IPS-18c (cell line): ENCODE measurements at regions not wholly inside any gene's neighbourhood (a gene's known extent, or its start where the extent isn't known, plus 50 kb on each side); places are given as distances from the start of the nearest gene placed in this dataset.
"Not testable (repeated sequence)": the region's sequence is repeated elsewhere in the genome, so short reads cannot be mapped to it uniquely, and the experiment has no call there.

Experiments used
- H3K4me3 ChIP-seq: 2 replicates; pipeline ENCODE4 v1.7.0; 2013; ENCODE audit warnings: low read depth, mild to moderate bottlenecking, low read length, moderate library complexity; ENCODE audit not compliant: insufficient read depth
- H3K9me3 ChIP-seq: one replicate; pipeline ENCODE4 v1.6.1; 2013; ENCODE audit warnings: mild to moderate bottlenecking, low read length, moderate library complexity; ENCODE audit not compliant: control insufficient read depth, insufficient read depth

DNA sequence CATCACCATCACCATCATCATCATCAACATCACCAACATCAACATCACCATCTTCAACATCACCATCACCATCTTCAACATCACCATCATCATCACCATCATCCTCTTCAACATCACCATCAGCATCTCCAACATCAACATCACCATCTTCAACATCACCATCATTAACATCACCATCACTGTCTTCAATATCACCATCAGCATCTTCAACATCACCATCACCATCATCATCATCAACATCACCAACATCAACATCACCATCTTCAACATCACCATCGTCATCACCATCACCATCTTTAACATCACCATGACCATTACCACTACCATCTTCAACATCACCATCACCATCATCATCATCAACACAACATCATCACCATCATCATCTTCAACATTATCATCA is 267.2 kb downstream of the SP3 start:
- Histone ChIP-seq H3K4me3 (no peak overlapping the region), H3K9me3 (no peaks in the 10 kb centered on the region)

DNA sequence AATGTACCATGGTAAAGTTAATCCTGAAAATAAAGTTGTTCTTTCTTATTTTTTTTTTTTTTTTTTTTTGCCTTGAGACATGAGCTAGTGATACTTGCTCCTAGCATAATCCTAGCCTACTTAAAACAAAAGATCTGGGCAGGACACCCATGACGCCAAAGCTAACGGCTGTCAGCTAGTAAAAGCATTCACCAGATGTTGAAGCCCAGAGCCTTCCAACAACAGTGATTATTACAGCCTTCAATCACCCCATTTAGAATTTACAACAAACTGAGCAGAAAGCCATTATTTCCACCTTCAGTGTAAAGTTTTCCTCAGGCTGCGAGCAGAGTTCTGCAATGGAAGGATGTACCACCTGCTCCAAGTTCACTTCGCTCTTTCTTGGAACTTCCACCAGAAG is 259.5 kb downstream of the SP3 start:
- Histone ChIP-seq H3K4me3 (no peak overlapping the region), H3K9me3 (no peaks in the 10 kb centered on the region)

DNA sequence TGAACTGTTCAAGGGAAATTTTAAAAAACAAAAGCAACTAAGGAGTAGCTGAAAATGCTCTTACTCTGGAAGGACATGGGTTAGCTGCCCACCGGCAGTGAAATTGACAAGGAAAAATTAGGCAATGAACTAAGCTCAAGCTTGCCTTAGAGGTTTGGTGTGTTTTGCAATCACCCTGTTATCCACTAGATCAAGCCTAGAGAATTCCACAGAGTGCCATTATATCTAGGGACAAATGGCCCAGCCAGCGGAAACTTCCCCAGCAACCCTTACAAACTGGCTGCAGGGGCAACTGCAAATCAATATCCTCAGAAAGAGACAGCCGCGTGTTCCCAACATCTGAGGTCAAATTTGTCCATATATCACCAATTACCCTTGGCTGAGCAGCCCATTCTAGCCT is 258.2 kb downstream of the SP3 start:
- no peaks in the 10 kb centered on the region for H3K9me3 ChIP-seq
- no peak overlapping the region for H3K4me3 ChIP-seq

DNA sequence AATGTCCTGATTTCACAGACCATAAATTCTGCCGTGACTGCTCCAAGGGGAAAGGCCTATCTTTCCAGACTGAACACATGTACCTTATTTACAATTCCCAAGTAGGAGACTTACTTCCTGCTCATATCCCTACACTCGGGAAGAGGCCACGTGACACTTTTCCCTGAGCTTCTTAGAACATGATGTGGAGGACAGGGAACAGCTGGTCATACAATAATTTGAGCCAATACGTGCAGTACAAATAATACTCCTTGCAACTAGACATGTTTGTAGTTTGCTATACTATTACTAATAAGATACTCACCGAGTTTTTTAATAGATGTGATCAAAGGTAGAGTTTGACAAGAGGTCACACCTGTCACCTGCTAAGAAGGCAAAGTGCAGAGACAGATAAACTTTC is 256.4 kb downstream of the SP3 start:
- H3K4me3 ChIP-seq = no peak overlapping the region
- H3K9me3 ChIP-seq = no peaks in the 10 kb centered on the region

DNA sequence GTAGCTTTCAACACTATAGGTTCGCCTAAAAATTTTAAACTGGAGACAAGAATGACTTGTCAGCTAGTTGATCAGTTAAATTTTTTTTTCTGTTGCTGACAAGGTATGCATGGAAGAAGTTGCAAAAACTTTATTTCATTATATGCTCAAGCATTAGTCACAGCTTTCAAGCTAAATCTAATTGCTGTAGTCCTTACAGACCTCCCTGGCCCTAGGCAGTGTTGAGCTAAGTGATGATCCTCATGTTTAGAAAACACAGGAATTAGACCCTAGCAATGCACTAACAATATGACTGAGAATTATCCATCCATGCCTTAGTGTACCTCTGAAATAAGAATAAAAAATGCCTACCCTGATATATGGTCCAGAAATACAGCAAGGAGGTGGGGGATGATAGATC is 253.4 kb downstream of the SP3 start:
- H3K9me3 ChIP-seq = no peaks in the 10 kb centered on the region
- no peak overlapping the region for H3K4me3 ChIP-seq

DNA sequence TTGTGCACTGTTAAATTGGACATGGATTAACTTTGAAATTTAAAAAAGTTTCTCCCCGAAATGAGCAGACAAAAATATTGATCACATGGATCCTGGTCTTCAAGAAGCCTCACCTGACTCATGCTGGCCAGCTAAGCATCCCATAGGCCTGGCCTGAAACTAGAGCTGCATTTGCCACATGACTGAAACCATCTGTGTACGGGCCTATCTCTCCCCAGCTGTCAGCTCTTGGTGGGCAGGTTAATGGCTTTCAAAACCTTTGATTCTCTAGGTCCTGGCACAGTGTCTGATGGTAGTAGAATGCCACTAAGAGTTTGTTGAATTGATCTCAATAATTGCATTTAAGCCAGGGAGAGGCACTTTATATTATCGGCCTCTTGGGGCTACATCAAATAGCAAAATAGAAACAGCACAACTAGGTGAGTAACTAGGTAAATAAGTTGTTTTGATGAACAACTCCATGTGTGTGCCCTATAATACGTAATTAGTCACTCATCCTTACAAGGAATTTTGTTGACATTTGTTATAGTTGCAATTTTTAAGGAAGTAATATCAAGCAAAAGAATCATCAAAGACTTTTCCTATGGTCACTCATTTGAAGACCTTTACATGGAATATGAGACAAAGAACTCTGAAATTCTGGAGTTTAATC is 251.1 kb downstream of the SP3 start:
- Histone ChIP-seq H3K4me3 (no peak overlapping the region), H3K9me3 (no peaks in the 10 kb centered on the region)

DNA sequence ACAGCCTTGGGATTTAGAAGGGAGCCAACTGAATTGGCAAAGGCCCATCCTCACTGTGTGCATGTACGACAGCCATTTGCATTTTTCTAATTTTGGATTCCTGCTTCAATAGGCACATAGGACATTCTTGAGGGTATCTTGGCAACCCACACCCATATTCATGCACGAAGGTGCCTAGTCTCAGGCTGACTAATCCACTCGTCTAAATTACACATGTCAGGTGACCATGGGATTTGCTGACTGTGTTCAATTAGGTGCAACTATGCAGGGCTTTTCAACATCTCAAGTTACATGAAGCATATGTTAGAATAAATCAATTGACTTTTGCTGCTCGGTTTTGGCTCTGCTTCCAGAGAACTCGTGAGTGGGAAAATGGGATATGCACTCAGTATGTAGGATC is 249.7 kb downstream of the SP3 start:
- H3K4me3 ChIP-seq = no peak overlapping the region
- no peaks in the 10 kb centered on the region for H3K9me3 ChIP-seq

DNA sequence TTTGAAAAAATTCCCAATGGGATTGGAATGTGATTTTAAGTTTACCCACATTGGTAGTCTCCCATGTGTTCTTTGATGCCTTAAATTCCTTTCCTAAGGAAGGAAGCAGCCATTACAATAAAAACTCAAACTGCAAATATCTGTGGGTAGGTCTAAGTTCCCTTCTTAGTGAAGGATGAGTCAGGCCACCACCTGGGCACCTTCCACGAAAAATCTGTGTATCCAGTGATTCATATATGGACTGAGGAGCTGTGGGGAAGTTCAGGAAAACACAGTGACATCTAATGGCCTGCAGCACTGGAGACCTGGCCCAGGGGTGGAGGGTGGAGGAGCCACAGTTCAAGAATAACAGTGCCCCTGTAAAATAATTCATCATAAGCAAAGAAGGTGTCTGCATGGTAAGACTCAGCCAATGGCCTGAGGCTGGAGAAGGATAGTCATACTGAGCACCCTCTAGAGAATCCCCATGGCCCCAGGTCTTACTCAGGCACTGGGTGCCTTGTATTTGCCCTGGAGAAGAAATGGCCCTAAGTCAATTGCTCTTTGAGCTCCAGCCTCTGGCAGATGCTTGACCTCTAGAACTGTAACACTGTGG is 248.6 kb downstream of the SP3 start:
- Histone ChIP-seq H3K4me3 (no peak overlapping the region), H3K9me3 (no peaks in the 10 kb centered on the region)

DNA sequence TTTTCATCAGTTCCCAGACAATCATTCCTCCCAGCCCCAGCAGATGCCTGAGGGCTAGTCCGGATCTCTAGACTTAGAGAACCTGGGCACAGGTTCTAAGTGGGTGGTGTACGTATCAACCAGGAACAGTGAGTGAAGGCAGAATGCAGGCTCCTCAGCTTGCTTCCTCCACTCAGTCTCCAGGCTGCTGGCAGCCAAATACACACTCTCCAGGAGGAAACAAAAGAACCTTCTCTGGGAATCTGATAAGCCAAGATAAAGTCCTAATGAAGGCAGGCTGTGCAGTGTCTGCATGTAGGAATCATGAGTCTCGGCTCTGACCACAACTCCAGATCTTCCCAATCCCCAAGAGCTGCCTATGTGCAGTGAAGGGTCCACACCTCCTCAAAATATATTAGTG is 245.7 kb downstream of the SP3 start:
- H3K4me3 ChIP-seq = no peak overlapping the region
- H3K9me3 ChIP-seq = no peaks in the 10 kb centered on the region

DNA sequence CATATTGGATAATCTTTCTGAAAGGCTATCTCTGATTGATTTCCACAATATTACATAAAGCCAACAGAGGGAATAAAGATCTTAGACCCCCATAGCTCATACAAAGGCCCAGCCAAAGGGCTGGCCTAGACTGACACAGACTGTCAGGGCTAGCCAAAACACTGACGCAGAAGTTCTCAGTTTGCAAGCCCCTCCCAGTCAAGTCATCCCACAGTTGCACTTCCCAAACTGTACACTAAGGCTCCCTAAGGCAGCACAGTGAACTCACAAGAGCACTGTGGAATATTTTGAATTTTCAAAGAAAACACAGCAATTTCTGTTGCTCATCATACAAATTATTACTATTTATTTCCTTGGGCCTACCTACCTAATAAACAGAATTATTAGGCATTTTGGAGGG is 244.9 kb downstream of the SP3 start:
- Histone ChIP-seq H3K9me3 (no peaks in the 10 kb centered on the region), H3K4me3 (no peak overlapping the region)

DNA sequence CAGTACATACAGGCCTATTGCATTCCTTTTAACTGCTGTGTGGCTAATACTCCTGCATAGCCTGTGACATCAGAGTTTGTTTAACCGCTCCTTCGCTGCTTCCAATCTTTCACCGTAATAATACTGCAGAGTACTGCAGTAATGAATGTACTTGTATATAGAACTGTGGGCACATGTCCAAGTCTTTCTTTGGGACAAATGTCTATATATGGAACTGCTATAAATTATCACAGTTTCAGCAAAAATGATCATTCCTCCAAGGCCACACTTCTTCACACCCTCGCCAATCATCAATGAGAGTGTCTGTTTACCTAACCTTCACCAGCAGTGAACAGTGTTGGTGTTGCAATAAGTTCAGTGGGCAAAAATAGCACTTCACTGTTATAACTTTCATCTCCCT is 230.4 kb downstream of the SP3 start:
- H3K4me3 ChIP-seq = no peak overlapping the region
- H3K9me3 ChIP-seq = no peaks in the 10 kb centered on the region

DNA sequence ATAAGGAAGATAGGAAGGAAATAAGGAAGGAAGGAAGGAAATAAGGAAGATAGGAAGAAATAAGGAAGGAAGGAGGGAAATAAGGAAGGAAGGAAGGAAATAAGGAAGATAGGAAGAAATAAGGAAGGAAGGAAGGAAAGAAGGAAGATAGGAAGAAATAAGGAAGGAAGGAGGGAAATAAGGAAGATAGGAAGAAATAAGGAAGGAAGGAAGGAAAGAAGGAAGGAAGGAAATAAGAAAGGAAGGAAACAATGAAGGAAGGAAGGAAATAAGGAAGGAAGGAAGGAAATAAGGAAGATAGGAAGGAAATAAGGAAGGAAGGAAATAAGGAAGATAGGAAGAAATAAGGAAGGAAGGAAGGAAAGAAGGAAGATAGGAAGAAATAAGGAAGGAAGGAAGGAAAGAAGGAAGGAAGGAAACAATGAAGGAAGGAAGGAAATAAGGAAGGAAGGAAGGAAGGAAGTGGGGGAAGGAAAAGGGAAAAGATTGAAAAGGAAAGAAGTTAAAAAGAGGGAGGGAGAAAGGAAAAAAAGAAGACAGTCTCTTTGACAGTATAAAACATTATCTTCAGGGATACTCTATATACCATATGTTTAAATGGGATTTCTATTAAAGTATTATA is 227.1 kb downstream of the SP3 start:
- not testable (repeated sequence) for H3K9me3 ChIP-seq

DNA sequence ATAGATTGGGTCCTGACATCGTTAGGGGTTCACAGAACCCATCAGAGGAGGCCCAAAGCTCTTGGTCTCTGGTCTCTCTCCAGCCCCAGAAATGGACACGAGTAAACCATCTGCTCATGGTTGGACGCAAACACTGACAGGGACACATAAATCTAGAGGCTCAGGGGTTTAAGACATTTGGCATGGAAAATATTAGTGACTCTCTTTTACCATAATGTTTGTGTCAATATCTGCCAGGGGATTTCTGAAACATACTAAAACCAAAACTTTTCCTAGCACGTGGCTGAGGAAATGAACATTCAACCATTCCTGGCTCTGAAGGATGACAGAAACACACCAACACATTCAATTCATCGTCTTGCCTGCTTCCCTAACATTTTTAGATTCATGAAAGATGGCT is 226.2 kb downstream of the SP3 start:
- no peaks in the 10 kb centered on the region for H3K9me3 ChIP-seq
- H3K4me3 ChIP-seq = no peak overlapping the region

More for the DNA sequence above, 227.1 kb downstream of the SP3 start:
- not testable (repeated sequence) for H3K4me3 ChIP-seq

DNA sequence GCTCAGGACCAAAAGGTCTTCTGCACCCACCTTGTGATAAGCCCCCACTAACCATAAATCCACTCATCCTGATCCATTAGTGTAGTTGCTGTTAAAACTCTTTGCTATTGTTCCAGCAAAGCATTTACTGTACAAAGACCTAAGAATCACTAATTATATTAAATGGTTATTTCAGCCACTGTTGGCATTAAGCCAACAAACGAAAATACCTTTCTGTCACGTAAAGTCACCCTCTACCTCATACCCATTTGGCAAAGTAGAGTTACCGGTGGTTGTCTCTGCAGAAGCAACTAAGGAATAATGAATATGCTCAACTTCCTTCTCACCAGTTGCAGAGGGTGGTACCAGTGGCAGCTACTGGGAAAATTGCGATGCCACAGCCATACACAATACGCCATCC is 224.5 kb downstream of the SP3 start:
- Histone ChIP-seq H3K9me3 (no peaks in the 10 kb centered on the region), H3K4me3 (no peak overlapping the region)

DNA sequence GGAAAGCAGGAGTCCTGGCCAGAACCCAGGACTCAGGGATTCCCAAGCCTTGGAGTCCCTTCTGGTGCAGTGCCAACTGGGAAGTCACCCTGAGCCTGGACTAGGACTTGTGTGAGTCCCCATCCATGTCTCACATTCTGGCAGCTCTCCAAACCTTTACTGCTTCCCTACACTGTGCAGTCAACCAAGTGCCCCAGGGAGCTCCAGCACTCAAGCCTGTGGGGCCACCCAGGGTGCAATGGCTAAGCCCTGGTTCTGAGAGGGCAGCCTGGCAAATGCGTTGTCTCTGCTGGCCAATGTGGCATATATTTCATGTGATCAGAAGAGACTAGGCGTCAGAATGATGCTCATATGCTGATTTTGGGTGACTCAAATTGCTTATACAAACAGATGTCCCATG is 223.4 kb downstream of the SP3 start:
- Histone ChIP-seq H3K9me3 (no peaks in the 10 kb centered on the region), H3K4me3 (no peak overlapping the region)

DNA sequence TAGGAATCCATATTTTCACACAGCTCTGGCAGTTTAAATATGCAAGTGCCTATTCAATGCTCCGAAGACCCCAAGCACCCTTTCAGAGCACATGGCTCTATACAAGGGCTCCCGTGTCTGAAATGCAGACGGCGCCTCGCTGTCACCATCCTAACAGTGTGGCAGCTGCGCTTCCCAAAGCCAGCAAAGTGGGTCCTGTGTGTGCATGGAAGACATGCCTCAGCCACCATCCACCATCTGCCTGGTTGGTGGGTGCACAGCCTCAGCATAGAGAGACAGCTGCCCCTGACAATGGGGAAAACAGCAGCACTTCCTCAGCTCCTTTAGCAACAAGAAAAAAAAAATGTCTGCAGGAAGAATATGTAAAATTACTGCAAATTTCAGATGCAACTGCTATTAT is 218.1 kb downstream of the SP3 start:
- H3K4me3 ChIP-seq = no peak overlapping the region
- no peaks in the 10 kb centered on the region for H3K9me3 ChIP-seq

DNA sequence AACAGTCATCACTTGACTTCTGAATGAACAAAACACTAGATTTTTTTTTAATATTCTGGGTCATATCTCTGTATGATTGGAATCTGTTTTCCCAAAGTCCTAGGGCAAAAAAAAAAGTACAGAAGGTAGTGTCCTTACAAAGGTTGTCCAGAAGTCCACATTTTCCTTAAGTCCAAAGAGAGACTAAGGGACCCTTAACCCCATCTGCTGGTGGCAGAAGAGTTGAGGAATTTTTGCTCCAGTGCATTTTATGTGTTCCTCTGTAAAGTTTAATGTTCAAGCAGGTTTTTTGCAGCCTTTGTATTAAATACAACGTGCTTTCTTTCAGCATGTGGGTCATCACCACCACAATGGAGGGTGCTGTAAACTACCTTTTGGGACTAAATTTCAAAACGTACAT is 215.9 kb downstream of the SP3 start:
- H3K9me3 ChIP-seq = no peaks in the 10 kb centered on the region
- no peak overlapping the region for H3K4me3 ChIP-seq

DNA sequence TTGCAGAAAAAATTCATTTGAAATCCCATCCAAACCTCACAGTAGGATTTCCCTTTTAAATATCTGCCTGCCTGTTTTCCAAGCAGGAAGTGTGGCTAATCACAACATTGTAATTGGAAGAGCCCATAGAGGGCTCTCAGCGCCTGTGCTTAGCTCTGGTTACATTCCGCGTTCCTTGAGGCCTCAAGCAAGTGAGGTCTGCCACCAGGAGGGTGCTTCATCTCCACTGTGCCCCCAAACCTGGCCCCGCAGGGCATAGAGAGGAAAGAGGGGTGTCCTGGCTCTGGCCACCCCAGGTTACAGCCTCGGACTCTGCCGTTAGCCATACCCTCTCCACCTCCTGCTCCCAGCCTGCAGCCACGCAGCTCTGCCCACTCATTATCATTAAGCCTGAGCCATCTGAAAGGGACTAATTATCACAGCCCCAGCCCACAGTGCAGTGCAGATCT is 214.8 kb downstream of the SP3 start:
- Histone ChIP-seq H3K9me3 (no peaks in the 10 kb centered on the region), H3K4me3 (no peak overlapping the region)

DNA sequence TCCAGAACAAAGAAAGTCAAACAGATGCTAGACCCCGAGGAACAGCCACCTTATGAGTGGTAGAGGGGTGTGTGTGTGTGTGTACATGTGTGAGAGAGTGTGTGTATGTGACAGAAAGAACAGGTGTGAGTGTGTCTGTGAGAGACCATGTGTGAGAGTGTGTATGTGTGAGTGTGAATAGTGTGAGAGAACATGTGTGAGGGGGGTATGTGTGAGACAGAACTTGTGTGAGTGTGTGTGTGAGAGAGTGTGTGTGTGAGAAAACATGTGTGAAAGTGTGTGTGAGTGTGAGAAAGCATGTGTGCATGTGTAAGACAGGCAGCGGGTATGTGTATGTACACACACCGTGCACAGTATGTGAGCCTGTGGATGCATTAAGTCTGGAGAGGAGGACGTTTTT is 214.3 kb downstream of the SP3 start:
- H3K4me3 ChIP-seq = no peak overlapping the region
- H3K9me3 ChIP-seq = no peaks in the 10 kb centered on the region
